ENCODE measurements at regions not wholly inside any gene's neighbourhood (a gene's known extent, or its start where the extent isn't known, plus 50 kb on each side); places are given as distances from the start of the nearest gene placed in this dataset.

DNA sequence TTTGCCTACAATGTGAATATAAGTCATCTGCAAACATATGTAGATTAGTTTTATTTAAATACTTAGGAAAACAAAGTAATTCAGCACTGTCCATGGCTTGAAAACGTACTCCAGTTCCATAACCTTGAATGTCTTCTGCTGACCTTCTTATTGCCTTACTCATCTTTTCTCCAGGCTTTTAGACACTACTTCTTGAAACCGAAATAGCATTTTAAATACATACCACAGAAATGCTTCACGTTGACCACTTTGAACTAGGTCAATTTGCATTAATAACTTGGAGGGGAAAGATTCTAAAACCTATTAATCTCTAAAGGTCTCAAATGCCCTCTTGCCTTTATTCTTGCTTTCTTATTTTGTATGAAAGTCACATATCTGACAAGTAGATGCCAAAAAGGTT is 995.4 kb upstream of the ACO1 start:
- Histone ChIP-seq H3K27ac (no peak overlapping the region), H3K4me3 (no peak overlapping the region), H3K9me3 (no peaks in the 10 kb centered on the region), H3K27me3 (no peaks in the 10 kb centered on the region), H3K4me1 (ENCODE audit: insufficient read depth) (no peaks in the 10 kb centered on the region), H3K36me3 (no peaks in the 10 kb centered on the region)
- TF ChIP-seq, protein P1, sequence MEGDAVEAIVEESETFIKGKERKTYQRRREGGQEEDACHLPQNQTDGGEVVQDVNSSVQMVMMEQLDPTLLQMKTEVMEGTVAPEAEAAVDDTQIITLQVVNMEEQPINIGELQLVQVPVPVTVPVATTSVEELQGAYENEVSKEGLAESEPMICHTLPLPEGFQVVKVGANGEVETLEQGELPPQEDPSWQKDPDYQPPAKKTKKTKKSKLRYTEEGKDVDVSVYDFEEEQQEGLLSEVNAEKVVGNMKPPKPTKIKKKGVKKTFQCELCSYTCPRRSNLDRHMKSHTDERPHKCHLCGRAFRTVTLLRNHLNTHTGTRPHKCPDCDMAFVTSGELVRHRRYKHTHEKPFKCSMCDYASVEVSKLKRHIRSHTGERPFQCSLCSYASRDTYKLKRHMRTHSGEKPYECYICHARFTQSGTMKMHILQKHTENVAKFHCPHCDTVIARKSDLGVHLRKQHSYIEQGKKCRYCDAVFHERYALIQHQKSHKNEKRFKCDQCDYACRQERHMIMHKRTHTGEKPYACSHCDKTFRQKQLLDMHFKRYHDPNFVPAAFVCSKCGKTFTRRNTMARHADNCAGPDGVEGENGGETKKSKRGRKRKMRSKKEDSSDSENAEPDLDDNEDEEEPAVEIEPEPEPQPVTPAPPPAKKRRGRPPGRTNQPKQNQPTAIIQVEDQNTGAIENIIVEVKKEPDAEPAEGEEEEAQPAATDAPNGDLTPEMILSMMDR (IDR thresholded peaks at IDR 0.05) = no peak
- TF ChIP-seq EP300 (IDR thresholded peaks at IDR 0.05) (no peak), POLR2A (IDR thresholded peaks at IDR 0.05) (no peak)
- DNase-seq = no peak
- intact Hi-C loops (cut with DNase I) = no loop called here
- 61 to 73% (median 72%) methylated on average over 3 of the region's 3 CpGs for WGBS, 3 donors

DNA sequence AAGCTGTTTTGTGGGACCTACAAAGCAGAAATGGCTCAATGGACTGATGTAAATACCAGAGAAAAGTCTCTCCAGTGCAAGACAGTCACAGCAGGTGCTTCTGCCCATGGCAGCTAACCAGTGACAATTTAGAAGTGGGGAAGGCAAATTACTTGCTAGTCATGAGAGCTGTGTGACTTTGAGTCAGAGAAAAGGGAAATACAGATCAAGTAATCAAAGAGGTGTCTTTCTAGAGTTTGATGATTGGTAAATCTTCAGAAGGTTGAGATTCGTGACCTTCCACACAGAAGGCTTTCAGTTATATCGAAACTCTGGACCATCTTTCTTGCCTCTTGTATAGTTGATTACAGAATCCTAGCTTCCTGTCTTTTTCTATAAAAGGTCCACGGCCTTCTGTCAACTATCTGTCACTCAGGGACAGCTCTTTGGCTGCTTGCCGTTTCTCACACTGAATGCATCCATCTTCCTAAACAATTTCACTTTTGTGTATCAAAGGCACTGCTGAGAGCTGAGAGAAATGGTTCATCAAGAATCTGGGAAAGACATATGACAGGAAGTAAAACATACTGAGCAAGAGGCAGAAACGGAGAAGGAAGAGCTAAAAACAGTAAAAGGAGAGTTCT is 993.9 kb upstream of the ACO1 start:
- no peak overlapping the region for H3K4me3 ChIP-seq
- H3K27ac ChIP-seq = no peak overlapping the region
- WGBS, 3 donors = 53 to 63% (median 56%) methylated on average over 5 of the region's 5 CpGs
- TF ChIP-seq, protein P1 (IDR thresholded peaks at IDR 0.05) = no peak
- TF ChIP-seq POLR2A (IDR thresholded peaks at IDR 0.05) = no peak
- no peak for TF ChIP-seq EP300 (IDR thresholded peaks at IDR 0.05)
- intact Hi-C loops (cut with DNase I) = no loop called here
- H3K27me3 ChIP-seq = no peaks in the 10 kb centered on the region
- DNase-seq = no peak
- H3K36me3 ChIP-seq = no peaks in the 10 kb centered on the region
- H3K4me1 ChIP-seq (ENCODE audit: insufficient read depth) = no peaks in the 10 kb centered on the region
- H3K9me3 ChIP-seq = no peaks in the 10 kb centered on the region

DNA sequence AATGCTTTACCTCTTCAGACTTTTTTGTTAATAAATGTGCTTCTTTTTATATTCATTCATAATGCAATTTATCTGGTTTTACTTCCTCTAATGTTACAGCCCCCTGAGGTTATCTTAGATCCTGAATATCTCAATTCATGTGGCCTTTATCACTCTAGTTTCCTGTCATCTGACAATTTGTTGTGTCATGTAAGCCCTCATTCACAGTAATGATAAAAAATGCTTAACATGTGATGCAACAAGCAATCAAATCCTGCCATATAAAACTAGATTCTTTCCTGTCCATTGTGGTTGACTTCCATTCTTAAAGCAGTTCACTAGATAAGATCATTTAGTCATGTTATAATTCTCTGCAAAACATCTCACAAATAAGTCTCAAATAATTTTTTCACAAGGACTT is 991.2 kb upstream of the ACO1 start:
- H3K27ac ChIP-seq = no peak overlapping the region
- intact Hi-C loops (cut with DNase I) = no loop called here

DNA sequence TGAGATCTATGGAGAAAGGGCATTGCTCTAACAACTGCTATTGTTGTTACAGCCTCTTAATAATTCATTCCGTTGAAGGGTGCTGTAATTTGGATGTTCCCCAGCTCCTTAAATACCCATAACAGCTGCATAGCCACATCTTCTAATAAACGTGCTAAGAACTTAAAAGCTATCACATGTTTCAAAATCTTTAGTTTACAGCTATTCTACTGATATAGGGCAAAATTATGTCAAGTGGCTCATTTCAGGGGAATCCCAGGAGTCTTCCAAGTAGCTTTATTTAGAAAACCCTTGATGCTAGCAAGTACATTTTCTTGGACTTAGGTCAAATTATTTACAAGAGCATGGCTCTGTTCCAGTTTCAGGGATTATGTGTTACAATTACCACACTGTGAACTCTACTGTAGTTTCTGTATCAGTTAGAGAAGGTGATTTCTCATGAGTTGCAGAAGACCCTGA is 990.4 kb upstream of the ACO1 start:
- intact Hi-C loops (cut with DNase I) = no loop called here
- no peaks in the 10 kb centered on the region for H3K4me1 ChIP-seq (ENCODE audit: insufficient read depth)
- no peaks in the 10 kb centered on the region for H3K9me3 ChIP-seq
- H3K4me3 ChIP-seq = no peak overlapping the region
- no peak overlapping the region for H3K27ac ChIP-seq
- DNase-seq = no peak
- TF ChIP-seq EP300 (IDR thresholded peaks at IDR 0.05) = no peak
- TF ChIP-seq, protein P1 (IDR thresholded peaks at IDR 0.05) = no peak
- no peak for TF ChIP-seq POLR2A (IDR thresholded peaks at IDR 0.05)
- WGBS, 3 donors = 0 to 8% (median 4%) methylated on average over 2 of the region's 2 CpGs
- no peaks in the 10 kb centered on the region for H3K36me3 ChIP-seq
- H3K27me3 ChIP-seq = no peaks in the 10 kb centered on the region

More for the DNA sequence above, 991.2 kb upstream of the ACO1 start:
- Histone ChIP-seq H3K4me3 (no peak overlapping the region), H3K4me1 (ENCODE audit: insufficient read depth) (no peaks in the 10 kb centered on the region), H3K36me3 (no peaks in the 10 kb centered on the region), H3K9me3 (no peaks in the 10 kb centered on the region), H3K27me3 (no peaks in the 10 kb centered on the region)
- no peak for DNase-seq
- TF ChIP-seq EP300 (IDR thresholded peaks at IDR 0.05) (no peak), POLR2A (IDR thresholded peaks at IDR 0.05) (no peak)
- TF ChIP-seq, protein P1 (IDR thresholded peaks at IDR 0.05) = no peak

Measured in ovary (tissue), 7 donors.